Fibroblast of skin of left biceps (primary cell): ENCODE measurements at regions not wholly inside any gene's neighbourhood (a gene's known extent, or its start where the extent isn't known, plus 50 kb on each side); places are given as distances from the start of the nearest gene placed in this dataset.
"Not testable (repeated sequence)": the region's sequence is repeated elsewhere in the genome, so short reads cannot be mapped to it uniquely, and the experiment has no call there.

ENCODE experiments used
- DNase-seq, 2 experiments: peaks; one replicate each; pipeline ENCODE4 v3.0.0-alpha.2; 2013; ENCODE audit warnings: low read depth in 2 of 2

DNA sequence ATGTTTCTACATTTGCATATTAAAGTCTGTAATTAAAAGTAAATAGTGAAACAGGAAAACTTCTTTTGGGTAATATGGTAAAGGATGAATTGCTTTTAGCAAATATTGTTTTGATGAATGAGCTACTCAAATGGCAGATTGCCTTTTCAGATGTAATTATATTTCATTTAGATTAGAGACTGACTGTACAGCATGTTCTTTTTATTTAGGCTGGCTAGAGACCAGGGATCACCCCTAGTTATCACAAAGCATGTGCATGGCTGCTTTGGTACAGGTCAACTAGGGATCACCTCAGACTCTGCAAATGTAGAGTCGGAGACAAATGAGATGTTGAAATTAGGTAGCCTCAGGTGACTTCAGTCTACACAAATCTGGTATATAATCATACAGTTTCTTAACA is 214.9 kb upstream of the SEMA6A start:
- DNase-seq = no peak

DNA sequence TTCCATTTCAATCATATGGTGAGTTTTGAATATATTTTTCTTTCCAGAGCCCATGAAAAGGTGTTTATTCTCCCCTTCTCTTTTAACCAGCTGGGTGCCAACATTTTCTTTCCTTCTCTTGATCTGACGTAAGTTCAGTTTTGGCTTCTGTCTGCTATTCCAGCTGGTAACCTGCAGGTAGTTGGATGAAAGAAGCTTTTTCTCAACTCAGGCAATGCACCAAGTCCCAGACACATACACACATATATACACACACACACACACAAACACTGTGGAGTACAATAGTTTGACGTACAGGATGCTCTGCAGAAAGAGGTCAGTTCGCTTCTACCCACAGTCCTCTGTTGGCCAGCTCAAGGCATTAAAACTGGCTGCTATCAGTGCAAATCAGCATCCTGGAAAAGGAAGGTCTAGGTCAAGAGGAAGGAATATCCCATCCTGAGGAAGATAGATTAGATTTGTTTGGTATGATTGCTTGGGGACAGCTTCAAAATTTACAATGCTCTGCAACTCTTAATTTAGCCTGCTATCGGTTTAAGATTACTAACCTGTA is 214.3 kb upstream of the SEMA6A start:
- no peak for DNase-seq

DNA sequence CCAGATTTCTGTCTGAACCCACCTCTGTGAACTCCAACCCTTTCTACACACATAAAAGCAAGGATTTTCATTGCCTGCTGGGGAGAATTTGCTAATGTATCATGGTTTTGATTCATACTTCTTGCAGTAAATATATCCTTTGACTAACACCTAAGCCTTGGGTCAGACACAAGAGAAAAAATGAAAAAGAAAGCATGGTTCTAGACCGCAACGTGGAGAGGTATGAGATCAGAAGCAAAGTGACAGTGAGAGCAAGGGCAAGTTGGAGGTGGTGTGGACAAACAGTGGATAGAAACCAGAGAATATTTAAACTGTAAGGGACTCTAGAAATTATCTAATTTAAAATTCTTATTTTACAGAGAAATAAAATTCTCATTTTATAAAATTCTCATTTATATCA is 212.9 kb upstream of the SEMA6A start:
- DNase-seq = no peak

DNA sequence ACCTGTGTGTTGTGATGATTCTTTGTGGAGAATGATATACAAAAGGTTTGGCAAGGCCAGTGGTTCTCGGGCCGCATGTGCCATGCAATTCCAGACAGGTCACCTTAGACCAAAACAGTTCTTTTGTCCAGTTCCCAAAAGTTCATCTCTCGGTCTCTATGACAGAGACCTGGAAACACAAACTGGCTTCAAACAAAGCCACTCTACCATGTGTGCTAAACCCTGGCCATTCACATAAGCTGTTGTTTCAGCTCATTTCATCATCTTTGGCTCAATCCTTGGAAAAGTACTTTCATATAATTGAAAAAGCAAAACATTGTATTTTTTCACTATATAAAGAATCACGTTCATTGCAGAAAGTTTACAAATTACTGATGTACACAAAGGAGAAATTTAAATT is 210.5 kb upstream of the SEMA6A start:
- no peak for DNase-seq

DNA sequence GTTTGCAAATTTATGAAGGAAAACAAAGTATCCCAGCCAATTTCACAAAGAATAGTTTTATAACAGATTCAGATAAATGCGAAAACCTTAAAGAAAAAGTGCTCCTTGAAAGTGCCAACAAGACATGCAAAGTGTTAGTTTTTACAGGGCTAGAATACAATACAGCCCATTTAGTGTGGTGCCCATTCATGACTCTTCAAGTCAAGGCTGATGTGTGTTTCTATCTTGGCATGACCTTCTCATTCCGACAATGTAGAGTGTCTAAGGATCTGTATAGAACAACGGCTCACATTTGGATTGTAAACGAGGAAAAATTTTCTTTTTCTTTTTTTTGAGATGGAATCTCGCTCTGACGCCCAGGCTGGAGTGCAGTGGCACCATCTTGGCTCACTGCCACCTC is 205.2 kb upstream of the SEMA6A start:
- no peak for DNase-seq

DNA sequence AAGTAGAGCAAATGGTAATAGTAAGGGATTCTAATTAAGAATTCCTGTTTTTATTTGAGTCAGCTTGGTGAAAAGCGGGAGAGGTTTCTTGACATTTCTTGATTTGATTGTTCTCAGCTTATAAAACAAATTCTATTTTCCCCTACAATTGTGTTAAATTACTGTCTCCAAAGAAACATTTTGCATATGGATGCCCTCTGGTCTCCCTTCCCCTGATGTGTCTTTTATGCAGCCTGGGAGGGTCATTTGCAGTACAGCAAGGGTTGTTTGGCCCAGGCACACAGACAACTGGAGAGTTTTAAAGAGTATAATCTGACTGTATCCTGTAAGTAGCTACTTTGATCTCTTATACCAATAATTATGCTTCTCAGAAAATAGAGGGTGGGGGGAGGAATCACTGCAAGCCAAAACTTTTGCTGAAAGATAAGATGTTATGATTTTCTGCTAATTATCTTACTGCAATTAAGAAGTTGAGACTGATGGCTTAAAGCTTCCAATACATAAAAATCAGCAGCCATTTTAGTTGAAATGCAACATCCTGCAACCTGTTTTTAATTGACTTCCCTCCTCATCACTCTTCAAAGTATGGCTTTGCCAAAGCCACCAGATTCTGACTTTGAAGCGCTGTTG is 204.1 kb upstream of the SEMA6A start:
- no peak for DNase-seq

DNA sequence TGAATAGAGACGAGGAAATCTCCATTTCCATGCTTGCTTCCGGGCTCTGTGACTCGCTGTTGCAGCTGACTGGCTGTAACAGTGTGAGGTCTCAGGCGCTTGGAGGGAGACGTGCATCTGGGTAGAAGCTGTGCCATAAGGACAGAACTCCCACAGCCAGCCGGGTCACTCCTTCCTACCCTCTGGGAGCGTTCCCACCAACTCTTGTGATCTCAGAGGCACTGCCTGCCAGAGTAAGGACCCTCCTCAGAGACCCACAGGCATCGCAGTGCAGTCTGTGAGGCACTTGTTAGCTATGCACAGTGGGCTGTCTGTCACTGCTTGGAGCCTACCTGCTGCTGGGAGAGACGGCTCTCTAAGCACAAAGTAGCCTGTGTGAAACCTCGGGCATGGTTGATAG is 203.4 kb upstream of the SEMA6A start:
- DNase-seq = no peak

DNA sequence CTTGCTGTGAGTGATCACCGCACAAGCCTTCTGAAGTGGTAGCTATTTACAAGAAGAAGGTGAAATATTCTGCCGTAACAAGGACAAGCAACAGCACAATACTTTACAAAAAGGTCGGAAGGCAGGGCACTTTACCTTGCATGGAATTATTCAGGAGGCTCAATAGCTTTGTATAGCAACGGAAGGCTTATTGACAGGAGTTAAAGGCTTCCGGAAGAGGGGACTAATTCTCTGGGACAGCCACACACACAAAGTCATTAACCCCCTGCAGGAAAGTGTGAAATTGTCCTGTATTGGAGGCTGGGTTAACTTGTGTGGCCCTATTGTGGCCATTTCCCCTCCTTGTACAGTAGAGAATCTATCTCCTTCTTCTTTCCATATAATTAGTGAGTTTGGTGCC is 199.3 kb upstream of the SEMA6A start:
- DNase-seq = no peak

DNA sequence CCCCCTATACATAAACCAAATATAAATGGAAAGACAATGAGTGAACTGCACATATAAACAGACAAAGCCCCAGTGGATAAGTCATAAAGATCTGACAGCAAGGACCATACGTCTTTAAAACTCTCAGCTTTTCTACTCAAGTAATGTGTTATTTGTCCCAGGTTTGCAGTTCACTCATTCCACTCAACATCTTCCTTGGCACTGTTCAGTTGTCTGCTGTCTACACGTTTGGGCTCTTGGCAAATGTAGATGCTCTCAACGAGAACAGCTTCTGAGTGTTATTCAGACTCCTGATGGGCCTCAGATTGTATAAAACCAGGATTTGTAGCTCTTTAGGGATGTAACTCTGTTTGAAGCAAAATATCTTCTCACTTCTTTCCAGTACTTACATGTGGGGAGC is 198.2 kb upstream of the SEMA6A start:
- no peak for DNase-seq

DNA sequence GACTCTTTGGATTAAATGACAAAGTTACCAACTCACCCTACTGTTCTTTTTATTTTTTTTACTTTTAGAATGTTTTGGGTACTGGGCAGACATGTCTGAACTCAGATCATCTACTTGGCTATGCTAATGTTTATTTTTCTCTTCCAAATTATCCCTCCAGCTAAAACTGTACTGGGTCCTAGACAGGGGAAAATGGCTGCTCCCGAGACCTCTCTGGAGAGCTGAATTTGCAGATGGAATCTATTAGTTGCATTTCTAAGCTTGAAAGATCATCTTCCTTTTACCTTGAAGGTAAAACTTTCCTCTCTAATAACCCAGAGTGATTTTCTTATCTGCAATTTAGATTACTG is 197.5 kb upstream of the SEMA6A start:
- DNase-seq = no peak

DNA sequence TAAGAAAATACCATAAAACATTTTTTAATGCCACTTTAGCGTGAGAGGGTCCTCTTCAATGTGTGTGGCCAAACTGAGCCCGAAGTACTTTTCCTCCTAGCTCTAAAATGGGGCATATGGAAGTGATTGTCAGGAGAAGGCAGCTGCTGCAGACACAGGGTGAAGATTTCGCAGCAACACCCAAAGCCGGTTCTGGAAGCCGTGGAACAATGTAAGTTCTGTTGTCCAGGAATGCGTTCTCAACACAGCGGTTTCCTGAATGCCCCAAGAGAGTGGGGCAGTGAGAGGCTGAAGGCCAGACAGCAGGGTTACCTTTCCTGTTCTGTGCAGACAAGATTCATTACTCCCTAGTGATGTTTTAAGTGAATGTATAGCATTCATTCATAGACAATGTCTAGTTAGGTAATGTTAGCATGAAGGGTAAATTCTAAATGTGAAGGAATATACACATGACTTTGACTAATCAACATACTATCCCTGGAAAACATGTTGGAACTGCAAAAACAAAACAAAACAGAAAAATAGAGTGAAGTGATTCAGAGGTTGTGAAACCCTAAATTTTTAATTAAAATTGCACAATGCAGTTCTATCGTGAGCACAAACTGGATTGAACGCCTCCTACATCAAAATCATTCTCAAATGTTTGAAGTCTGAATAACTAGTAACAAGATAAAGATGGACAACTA is 197.0 kb upstream of the SEMA6A start:
- peak in 1 of 2 experiments; percentile 8 for DNase-seq

DNA sequence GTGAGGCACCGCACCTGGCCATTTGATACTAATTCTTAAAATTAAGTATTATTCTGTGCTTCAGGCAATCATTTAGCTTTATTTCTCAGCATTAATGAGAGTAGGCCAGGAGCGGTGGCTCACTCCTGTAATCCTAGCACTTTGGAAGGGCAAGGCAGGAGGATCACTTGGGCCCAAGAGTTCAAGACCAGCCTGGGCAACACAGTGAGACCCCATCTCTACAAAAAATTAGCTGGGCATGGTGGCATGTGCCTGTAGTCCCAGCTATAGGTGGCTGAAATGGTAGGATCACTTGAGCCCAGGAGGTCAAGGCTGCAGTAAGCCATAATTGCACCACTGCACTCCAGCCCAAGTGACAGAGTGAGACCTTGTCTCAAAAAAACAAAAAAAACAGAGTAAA is 195.3 kb upstream of the SEMA6A start:
- not testable (repeated sequence) for DNase-seq

DNA sequence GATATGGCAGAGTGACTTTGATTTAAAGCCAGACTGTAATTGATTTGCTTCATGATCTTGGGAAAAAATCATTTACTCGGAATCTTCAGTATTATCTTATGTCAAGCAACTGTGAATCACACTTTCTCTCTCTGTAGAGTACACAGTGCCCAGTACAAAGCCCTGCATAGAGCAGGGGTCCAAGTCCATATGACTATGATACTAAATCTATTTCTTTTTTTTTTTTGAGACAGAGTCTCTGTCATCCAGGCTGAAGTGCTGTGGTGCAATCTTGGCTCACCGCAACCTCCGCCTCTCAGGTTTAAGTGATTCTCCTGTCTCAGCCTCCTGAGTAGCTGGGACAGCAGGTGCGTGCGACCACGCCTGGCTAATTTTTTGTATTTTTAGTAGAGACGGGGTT is 194.8 kb upstream of the SEMA6A start:
- no peak for DNase-seq

DNA sequence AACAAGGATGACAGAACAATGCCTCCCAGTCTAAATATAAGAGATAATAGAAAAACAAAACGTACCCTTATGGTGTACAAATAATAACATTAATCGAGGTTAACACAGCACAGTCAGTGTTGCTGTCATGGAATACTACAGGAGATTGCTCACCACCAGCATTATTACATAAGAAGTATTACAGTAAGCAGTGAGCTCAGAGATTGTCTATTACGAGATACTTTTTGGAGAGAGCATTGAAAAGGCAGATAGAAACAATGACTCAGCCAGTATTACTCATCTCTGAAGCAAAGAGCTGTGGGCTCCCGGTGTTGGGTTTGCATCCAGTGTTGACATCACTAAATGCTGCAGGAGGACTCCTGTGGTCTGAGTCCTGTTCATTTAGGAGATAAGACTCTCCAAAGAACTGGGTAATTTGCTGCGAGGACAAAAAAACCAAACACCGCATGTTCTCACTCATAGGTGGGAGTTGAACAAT is 191.9 kb upstream of the SEMA6A start:
- peak; percentile 30 to 40 for DNase-seq

DNA sequence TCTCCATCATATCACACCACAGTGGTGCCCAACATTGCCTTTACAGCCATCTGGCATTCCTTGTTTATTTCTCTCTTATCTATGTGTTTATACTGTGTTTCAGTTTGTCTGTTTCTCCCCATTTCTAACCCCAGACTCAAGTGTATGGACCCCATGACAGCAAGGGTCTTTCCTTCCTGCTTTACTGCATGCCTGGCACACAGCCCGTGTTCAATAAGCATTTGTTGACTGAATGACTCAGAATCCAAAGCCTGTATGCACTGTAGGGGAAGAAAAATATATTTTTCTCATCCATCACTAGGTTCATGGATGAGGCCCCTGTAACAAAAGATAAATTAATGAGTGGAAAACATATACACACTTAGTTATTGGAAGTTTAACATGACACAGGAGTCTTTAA is 190.8 kb upstream of the SEMA6A start:
- DNase-seq = no peak

DNA sequence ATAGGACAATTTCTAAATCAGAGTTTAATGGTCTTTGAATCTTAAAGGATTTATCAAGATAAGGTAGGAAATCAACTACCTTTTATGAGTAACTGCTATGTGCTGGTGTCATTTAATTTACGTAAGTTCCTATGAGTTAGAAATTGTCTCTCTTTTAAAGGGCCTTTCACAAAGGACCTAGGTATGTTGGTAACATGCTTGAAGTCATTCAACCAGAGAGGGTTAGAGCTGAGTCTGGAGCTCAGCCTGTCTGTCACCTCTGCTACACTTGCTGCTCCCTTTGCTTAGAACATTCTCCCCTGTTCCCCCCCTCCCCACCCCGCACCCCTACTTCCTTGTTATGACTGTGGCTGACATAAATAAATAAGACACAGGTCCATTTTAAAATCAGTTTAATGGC is 190.3 kb upstream of the SEMA6A start:
- no peak for DNase-seq

DNA sequence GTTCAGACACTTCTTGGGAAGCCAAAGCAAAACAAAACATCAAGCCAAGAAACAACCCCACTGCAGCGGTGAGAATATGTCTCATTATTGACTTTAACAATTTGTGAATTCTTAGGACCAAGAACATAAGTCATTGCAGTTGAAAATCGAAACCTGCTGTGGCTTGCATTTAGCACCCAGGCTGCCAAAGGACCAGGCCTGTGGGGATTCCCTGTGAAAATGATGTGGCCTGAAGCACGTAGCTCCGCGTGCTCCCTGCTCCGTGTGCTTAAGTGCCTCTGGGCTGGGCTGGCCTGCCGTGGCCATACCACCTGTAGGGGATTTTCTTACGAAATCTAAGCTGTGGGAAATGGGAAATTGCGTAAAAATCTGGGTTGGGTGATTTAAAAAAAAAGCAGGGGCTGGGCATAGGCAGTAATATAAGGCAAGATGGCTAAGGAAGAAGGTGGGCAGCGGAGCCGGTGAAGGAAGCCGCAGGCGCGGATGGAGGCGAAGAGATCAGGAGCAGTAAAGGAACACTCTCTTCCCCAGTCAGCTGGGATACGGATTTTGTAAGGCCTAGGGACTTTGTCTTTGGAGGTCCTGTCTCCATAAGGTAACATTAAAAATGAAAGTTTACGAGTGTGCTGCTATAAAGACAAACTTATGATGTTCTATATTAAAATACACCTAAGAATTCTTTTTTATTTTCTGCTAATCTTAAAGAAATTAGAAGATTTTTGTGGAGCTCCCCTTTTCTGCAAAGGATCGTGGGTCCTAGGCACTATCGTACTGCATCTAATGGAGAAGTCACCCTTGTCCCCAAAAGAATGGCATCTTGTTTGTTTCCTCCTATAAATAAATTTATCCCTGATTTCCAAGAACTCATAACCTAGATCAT is 189.6 kb upstream of the SEMA6A start:
- no peak for DNase-seq

DNA sequence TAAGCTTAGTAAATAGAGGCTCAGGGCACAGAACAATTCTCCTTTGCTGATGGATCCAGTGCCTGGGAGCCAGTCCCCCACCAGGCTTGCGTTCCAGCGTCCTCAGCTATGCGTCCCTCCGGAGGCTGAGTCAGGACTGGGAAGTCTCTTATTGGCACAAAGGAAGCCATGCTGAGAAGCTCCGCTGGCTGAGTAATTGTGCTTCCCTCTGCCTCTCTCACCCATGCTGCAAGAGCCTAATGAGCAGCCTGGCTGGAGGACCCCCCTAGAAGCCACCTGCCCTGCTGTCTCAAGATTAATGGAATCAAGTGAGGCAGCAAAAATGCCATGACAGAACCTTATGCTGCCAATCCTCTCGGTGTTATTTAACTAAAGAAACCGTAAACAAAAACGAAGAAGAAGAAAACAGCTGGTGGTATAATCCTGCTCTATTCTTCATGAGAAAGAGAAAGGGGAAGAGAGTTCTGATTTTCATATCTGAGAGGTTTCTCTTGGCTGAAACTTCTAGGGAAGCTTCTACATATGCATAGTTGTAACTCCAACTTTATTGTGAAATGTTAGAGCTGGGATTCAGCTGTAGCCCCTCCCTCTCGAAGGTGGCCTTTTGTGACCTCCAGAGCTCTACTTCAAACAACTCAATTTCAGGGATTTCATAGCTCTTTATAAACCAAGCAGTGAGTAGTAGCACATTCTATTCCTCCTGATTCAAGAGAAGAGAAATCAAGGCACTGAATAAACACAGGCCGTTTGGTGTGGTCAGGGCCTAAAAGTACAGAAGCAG is 185.4 kb upstream of the SEMA6A start:
- DNase-seq = no peak

DNA sequence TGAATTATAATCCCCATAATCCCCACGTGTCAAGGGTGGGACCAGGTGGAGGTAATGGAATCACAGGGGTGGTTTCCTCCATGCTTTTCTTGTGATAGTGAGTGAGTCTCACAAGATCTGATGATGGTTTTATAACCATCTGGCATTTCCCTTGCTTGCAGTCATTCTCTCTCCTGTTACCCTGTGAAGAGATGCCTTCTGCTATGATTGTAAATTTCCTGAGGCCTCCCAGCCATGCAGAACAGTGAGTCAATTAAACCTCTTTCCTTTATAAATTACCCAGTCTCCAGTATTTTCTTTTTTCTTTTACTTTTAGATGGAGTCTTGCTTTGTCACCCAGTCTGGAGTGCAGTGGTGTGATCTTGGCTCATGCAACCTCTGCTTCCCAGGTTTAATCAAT is 182.7 kb upstream of the SEMA6A start:
- no peak for DNase-seq

DNA sequence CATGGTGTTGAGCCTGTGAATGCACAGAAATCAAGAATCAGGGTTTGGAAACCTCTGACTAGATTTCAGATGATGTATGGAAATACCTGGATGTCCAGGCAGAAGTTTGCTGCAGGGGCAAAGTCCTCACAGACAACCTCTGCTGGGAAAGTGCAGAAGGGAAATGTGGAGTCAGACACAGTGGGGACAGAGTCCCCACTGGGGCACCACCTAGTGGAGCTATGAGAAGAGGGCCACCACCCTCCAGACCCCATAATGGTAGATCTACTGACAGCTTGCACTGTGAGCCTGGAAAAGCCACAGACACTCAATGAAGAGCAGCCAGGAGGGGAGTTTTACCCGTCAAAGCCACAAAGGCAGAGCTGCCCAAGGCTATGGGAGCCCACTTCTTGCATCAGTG is 181.9 kb upstream of the SEMA6A start:
- DNase-seq = no peak

DNA sequence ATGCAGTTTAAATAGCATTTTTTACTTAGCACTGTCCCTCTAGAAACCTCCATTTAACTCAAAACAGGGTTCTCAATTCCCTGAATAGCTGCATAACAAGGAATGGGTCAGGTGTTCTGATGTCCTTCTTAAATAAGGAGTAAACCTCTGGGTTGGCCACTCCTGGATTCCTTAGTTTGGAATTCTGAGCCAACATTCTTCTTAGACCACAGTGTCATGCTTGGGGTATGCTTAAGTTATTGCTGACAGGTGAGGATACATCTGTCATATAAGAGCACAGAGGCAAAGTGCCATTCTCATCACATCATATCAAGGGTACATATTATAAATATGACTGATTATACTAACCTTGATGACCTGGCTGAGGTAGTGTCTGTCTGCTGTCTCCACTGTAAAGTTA is 179.9 kb upstream of the SEMA6A start:
- DNase-seq = no peak

DNA sequence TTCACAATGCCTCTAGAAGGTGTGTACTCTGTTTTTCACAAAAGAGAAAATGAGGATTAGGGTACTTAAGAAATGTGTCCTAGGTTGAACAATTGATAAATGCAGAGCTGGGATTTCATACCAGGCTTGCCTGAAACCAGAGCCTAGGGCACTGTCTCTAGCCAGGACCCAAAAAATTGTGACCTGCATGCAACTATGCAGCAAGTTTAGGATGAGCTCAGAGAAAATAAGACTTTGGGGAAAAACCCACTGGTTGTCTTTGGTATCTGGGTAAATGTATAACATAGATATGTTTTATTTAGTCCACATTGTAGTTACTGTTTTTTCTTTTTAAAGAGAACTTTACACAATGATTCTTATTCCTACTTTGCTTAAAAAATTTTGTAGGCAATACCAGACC is 177.1 kb upstream of the SEMA6A start:
- DNase-seq = no peak
